C4-2B (cell line): ENCODE measurements at regions not wholly inside any gene's neighbourhood (a gene's known extent, or its start where the extent isn't known, plus 50 kb on each side); places are given as distances from the start of the nearest gene placed in this dataset.

Source experiments
- CTCF ChIP-seq: fragments of 450-650 bp; conservative IDR thresholded peaks from 2 replicates; pipeline ENCODE4 v1.5.1; 2017; ENCODE audit warnings: mild to moderate bottlenecking
- ZFX ChIP-seq: fragments of 450-650 bp; IDR thresholded peaks from 2 replicates; pipeline ENCODE4 v1.6.1; 2017

DNA sequence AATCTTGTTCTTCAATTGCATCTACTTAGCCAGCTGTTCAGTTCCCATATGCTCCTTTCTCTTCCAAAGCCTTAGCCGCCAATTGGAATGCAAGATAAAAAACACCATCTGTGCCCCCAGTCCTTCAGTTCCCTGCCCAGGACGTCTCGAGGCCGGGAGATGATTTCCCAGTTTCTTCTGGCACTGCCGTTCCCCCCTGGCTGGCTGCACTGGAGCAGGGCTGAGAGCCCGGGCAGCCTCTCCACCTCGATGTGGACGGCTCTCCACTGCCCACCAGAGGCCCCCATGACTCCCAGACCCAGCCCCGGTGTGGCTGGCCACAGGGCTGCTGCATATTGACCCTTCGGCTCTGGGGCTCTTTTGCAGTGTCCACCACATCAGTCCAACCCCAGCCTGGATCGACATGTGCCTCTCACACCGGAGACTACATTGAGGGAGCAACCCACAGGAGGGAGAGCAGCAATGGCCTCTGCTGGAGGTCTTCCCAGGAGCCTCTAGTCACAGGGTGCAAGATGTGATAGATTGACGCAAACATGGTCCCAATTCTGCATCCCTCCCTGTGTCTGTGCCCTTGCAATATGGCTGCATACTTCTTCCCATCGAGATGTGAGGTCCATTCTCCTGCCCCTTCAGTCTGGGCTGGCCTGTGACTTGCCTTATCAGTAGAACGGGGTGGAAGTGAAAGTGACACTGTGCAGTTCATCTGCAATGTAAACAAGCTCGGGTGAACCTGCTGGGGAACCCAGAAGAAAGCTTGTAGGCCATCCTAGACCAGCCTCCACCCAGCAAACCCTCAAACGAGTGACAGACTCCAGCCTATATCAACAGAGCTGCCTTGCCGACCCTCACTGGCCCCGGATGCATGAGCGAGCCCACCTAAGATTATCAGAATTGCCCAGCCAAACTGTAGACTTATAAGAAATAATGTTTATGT is 52.3 kb upstream of the PRR20G start:
- TF ChIP-seq CTCF = no peak
- no peak for TF ChIP-seq ZFX
